Aorta (tissue), 5 donors: ENCODE measurements at regions not wholly inside any gene's neighbourhood (a gene's known extent, or its start where the extent isn't known, plus 50 kb on each side); places are given as distances from the start of the nearest gene placed in this dataset.

Source experiments
- ATAC-seq: fragments of 200-7000 bp; cut with Tn5 transposase; one replicate; pipeline ENCODE4 v1.9.1; 2022; ENCODE audit warnings: moderate library complexity; ENCODE audit not compliant: low FRiP score
- DNase-seq, 2 donors: peaks; one replicate each; pipeline ENCODE4 v3.0.0-alpha.2; 2020
- H3K27ac ChIP-seq, 2 donors: one replicate each; pipeline ENCODE4 v1.5.1; 2013; ENCODE audit warnings: low read length in 2 of 2, mild to moderate bottlenecking in 2 of 2, moderate library complexity in 2 of 2, control low read depth in 1 of 2, inconsistent platforms in 1 of 2, low read depth in 1 of 2
- H3K27me3 ChIP-seq, 2 donors: one replicate each; pipeline ENCODE4 v1.6.1; 2013; ENCODE audit warnings: control low read depth in 1 of 2, low read length in 1 of 2, mild to moderate bottlenecking in 1 of 2, moderate library complexity in 1 of 2; ENCODE audit not compliant: insufficient read depth in 2 of 2, control insufficient read depth in 1 of 2
- H3K36me3 ChIP-seq, 2 donors: one replicate each; pipeline ENCODE4 v1.6.1; 2013; ENCODE audit warnings: control low read depth in 1 of 2, low read length in 1 of 2, mild to moderate bottlenecking in 1 of 2; ENCODE audit not compliant: insufficient read depth in 2 of 2, control insufficient read depth in 1 of 2
- H3K4me1 ChIP-seq, 2 donors: one replicate each; pipeline ENCODE4 v1.6.1; 2013; ENCODE audit warnings: low read length in 2 of 2, control low read depth in 1 of 2, mild to moderate bottlenecking in 1 of 2, moderate library complexity in 1 of 2; ENCODE audit not compliant: insufficient read depth in 2 of 2, control insufficient read depth in 1 of 2
- H3K4me3 ChIP-seq, 2 donors: one replicate each; pipeline ENCODE4 v1.5.1; 2013; ENCODE audit warnings: low read length in 2 of 2, control low read depth in 1 of 2, mild to moderate bottlenecking in 1 of 2
- H3K9me3 ChIP-seq: one replicate; pipeline ENCODE4 v1.6.1; 2013; ENCODE audit warnings: mild to moderate bottlenecking, low read length; ENCODE audit not compliant: control insufficient read depth
- WGBS, 2 donors: extraction: QIAGEN DNeasy Blood & Tissue Kit; methylation state at CpG; one replicate each; pipeline ENCODE4 v1.1.7; 2013; 5-methylcytosine and 5-hydroxymethylcytosine counted together
- intact Hi-C, 2 donors: fragments of 100-400 bp; cut with DNase I; formaldehyde crosslinking; loops; one replicate each; pipeline versions ENCODE4 v1.14.2 to v1.15.0; 2022
- donor health status: healthy with polysubstance abuse.
- donor health status: Bipolar disorder and iron deficiency.
- donor health status: DM: no; HTN: no; CAD: no.
- donor health status: DM: no; HTN: no; CAD: no.
- donor health status: DM: yes; HTN: yes; CAD: no.

DNA sequence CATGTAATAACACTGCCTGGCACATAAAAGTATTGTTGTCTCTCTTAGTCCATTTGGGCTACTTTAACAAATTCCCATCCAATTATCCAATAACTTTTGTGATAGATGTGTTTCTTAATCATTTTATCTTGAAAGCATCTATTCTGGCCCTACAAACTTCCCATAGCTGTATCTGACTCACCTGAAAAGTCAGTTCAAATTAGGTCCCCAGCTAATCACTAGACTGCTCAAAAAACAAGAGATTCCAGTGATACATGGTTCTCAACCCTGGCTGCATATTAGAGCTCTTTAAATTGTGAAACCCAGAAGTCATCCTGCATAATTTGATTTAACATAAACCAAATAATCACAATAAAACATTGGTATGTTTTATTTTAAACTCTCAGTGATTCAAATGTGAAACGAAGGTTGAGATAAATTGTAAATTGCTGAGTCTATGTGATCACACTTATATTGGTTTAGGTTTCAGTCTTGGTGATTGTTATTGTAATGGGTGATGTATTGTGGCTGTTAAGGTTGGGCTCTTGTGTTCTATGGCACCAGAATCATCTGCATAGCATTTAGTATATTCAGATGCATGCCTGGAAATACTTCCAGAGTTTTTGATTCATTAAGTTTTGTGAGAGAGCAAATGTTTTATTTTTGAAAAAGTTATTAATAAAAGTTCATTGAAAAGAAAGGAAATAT lies 268.9 kb upstream of the KCNMB2 start:
- H3K36me3 ChIP-seq = no peaks in the 10 kb centered on the region
- 57 to 72% methylated on average over 1 of the region's 1 CpG for WGBS, 2 donors
- no peak overlapping the region for H3K4me3 ChIP-seq
- DNase-seq (no peak), ATAC-seq (no peak)
- H3K27ac ChIP-seq = no peak overlapping the region
- no peaks in the 10 kb centered on the region for H3K4me1 ChIP-seq
- H3K9me3 ChIP-seq = no peaks in the 10 kb centered on the region
- no peaks in the 10 kb centered on the region for H3K27me3 ChIP-seq
- intact Hi-C loops = no loop called here

DNA sequence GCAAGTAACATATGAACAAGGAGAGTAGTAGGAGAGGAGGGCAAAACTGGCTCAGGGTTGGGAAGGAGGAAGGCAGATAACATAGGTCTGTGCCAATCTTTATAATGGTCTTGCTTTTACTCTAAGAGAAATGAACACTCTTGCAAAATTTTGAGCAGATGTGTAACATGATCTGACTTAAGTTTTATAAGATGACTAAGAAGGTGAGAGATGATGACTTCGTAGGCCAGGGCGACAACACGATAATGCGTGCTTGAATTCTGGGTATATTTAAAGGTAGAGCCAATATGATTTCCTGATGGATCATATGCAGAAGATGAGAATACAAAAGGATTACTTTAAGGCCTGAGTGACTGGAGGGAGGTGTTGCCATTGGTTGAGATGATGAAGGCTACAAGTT lies 265.4 kb upstream of the KCNMB2 start:
- Histone ChIP-seq H3K36me3 (no peaks in the 10 kb centered on the region), H3K4me3 (no peak overlapping the region), H3K27ac (no peak overlapping the region), H3K9me3 (no peaks in the 10 kb centered on the region), H3K27me3 (no peaks in the 10 kb centered on the region), H3K4me1 (no peaks in the 10 kb centered on the region)
- ATAC-seq = no peak
- no peak for DNase-seq
- 96 to 98% methylated on average over 4 of the region's 4 CpGs for WGBS, 2 donors
- intact Hi-C loops = no loop called here

DNA sequence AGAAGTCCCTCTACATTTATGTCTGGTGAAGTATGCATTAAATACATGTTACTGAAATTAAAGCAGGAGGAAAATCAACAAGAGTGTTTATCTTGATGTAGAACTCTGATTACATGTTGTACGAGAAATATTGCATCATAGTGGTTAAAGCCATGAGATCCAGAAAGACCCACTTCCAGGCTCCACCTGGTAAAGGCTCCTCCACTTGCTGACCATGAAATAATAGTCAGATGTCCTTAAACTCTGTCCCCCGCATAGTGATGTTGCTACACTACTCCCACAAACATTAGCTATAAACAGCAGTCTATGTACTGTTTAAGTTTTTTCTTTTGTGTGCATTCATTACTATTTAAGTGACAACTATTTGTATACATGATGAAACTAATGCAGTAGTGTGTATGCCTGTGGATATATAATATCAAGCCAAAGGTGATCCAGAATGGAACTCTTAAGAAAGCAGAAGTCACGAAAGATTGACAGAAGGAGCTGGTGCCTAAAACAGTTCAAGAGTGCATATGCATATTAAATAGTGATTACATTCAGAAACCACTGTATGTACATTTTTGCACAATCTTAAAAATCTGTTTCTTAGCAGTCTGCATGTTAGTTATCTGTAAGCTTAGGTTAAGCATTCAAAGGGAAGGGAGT lies 264.4 kb upstream of the KCNMB2 start:
- no peak overlapping the region for H3K27ac ChIP-seq
- H3K27me3 ChIP-seq = no peaks in the 10 kb centered on the region
- intact Hi-C loops = no loop called here
- H3K36me3 ChIP-seq = no peaks in the 10 kb centered on the region
- no peak overlapping the region for H3K4me3 ChIP-seq
- 89 to 90% methylated on average over 3 of the region's 3 CpGs for WGBS, 2 donors
- H3K4me1 ChIP-seq = no peaks in the 10 kb centered on the region
- ATAC-seq = no peak
- no peaks in the 10 kb centered on the region for H3K9me3 ChIP-seq
- DNase-seq = no peak

DNA sequence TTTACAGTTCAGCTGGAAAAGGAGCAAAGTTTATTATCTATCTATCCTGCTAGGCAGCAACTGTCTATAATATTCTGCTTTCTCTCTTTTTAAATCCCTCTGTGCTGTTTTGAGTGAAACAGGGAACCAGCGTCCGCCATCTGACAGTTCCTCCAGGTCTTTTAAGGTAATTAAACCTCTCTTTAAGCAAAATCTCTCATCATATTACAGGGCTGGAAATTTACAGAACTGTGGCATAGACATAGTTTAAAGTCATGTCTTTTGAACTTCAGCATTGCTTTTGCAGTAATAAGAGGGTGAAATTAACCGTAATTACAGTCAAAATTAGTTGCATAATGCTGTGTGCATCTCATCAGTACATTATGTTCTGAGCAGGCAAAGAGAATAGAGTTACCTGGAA lies 263.4 kb upstream of the KCNMB2 start:
- DNase-seq (no peak), ATAC-seq (no peak)
- H3K27me3 ChIP-seq = no peaks in the 10 kb centered on the region
- H3K4me1 ChIP-seq = peaks cover 0 to 2% of the 10 kb centered on the region in 2 donors
- H3K4me3 ChIP-seq = no peak overlapping the region
- H3K9me3 ChIP-seq = no peaks in the 10 kb centered on the region
- H3K27ac ChIP-seq = no peak overlapping the region
- H3K36me3 ChIP-seq = no peaks in the 10 kb centered on the region
- 97 to 100% methylated on average over 3 of the region's 3 CpGs for WGBS, 2 donors
- intact Hi-C loops = no loop called here

DNA sequence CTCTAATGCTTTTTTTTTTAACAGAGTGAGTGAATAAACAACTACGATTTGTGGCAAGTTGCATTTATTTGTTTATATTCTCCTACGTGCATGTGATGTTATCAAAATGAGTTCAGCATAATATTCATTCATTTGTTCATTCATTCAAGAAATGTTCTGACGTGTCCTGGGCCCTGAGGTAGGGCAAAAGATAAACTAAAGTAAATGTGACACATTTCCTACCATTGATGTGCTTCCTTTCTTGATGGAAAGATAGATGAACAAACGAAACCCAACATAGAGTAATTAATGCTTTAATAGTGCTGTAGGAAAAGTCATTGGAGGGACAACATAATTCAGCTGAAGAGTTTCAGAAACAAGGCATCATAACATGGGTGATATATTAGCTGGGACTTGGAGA lies 261.5 kb upstream of the KCNMB2 start:
- Histone ChIP-seq H3K36me3 (no peaks in the 10 kb centered on the region), H3K4me1 (peaks cover 0 to 2% of the 10 kb centered on the region in 2 donors), H3K4me3 (no peak overlapping the region), H3K27me3 (no peaks in the 10 kb centered on the region), H3K27ac (no peak overlapping the region), H3K9me3 (no peaks in the 10 kb centered on the region)
- DNase-seq (no peak), ATAC-seq (no peak)
- intact Hi-C loops = no loop called here
- WGBS, 2 donors = 96% methylated on average over 4 of the region's 4 CpGs

DNA sequence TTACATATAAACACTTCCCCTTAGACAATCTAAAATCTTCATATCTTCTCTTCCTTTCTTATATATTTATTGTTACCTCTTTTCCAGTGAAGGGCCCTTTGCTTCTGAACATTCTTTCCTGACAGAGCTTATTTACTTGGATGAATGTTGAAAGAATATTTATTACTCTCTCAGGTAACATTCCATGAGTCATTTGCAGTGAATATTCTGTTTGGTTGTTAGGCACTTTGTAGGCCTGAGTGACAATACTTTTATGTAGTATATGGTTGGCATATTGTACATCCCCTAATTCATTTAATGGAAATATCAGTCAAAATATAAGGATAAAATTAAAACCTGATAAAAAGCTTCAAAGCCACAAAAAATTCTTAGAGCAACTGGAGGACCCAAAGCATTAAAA lies 260.9 kb upstream of the KCNMB2 start:
- H3K4me3 ChIP-seq = no peak overlapping the region
- H3K4me1 ChIP-seq = peaks cover 0 to 2% of the 10 kb centered on the region in 2 donors
- H3K27me3 ChIP-seq = no peaks in the 10 kb centered on the region
- no peak for ATAC-seq
- no peaks in the 10 kb centered on the region for H3K36me3 ChIP-seq
- intact Hi-C loops = no loop called here
- H3K27ac ChIP-seq = no peak overlapping the region
- DNase-seq = no peak
- H3K9me3 ChIP-seq = no peaks in the 10 kb centered on the region

DNA sequence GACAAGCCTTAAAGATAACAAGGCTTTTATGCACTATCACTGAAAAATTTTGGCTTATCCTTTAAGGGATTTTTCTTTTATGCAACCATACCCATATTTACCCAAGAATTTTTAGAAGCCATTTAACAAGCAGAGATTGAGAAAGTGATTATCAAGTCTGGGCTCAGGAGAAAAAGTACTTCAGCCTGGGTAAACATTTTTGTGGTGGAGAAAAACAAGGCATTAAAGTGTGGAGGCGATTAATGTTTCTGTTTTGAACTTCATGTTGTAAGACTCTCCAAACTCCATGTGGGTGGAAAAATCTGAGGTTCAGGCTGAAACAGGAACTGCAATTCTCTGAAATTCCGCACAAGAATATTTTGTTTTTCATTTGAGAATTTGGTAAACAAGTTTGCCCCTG lies 260.4 kb upstream of the KCNMB2 start:
- Histone ChIP-seq H3K27me3 (no peaks in the 10 kb centered on the region), H3K36me3 (no peaks in the 10 kb centered on the region), H3K4me3 (no peak overlapping the region), H3K27ac (no peak overlapping the region), H3K9me3 (no peaks in the 10 kb centered on the region), H3K4me1 (peaks cover 0 to 2% of the 10 kb centered on the region in 2 donors)
- intact Hi-C loops = no loop called here
- DNase-seq (no peak), ATAC-seq (no peak)
- WGBS, 2 donors = 46 to 50% methylated on average over 2 of the region's 2 CpGs

DNA sequence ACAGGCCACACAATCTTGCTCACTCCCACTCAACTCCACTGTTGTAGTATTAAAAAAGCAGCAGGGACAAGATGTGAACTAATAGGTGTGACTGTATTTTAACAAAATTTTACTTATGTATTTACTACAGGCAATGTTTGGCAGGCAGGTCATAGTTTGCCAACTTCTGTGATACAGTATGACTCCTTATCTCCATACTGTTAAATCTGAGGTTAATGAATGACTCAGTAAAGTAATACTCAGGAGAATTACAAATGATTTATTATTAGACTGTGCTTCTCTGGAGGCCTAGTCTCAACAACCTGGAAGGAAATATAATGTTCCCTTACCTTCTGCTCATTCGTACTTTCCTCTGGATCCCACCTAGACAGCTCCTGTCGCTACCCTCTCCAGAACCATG lies 258.6 kb upstream of the KCNMB2 start:
- H3K27me3 ChIP-seq = no peaks in the 10 kb centered on the region
- no peak overlapping the region for H3K4me3 ChIP-seq
- WGBS, 2 donors = 36 to 53% methylated on average over 2 of the region's 2 CpGs
- DNase-seq (no peak), ATAC-seq (no peak)
- no peak overlapping the region for H3K27ac ChIP-seq
- H3K36me3 ChIP-seq = no peaks in the 10 kb centered on the region
- peaks cover 0 to 2% of the 10 kb centered on the region in 2 donors for H3K4me1 ChIP-seq
- H3K9me3 ChIP-seq = no peaks in the 10 kb centered on the region
- intact Hi-C loops = no loop called here

DNA sequence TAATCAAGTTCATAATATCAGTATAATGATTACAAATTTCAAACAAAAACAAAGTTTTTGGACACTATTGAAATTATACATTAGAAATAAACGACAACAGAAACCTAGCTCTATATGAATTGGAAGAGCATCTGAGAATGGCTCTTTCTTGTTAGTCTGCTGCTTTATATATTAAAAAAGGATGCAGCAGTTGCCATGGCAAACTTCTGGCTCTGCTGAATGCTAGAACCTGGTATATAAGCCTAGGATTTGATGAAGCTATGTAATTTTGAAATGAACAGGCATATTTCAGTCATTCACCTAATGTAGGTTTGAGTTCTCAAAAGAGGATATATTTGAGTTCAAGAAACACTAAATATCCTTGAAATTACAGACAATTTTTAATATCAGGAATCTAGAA lies 252.7 kb upstream of the KCNMB2 start:
- 95 to 98% methylated on average over 1 of the region's 1 CpG for WGBS, 2 donors
- no peaks in the 10 kb centered on the region for H3K36me3 ChIP-seq
- no peak overlapping the region for H3K4me3 ChIP-seq
- no peaks in the 10 kb centered on the region for H3K27me3 ChIP-seq
- H3K27ac ChIP-seq = no peak overlapping the region
- no peak for ATAC-seq
- H3K9me3 ChIP-seq = peaks cover 3% of the 10 kb centered on the region
- intact Hi-C loops = no loop called here
- DNase-seq = no peak
- H3K4me1 ChIP-seq = no peaks in the 10 kb centered on the region
